Right lobe of liver (tissue), 4 donors: ENCODE measurements at regions not wholly inside any gene's neighbourhood (a gene's known extent, or its start where the extent isn't known, plus 50 kb on each side); places are given as distances from the start of the nearest gene placed in this dataset.

Experiments used
- CTCF ChIP-seq, 4 donors: fragments of 200-600 bp in 3 of 4; fragments of 450-650 bp in 1 of 4; IDR thresholded peaks; one replicate each; pipeline versions ENCODE4 v1.5.1 to v1.8.0; 2016 to 2022; ENCODE audit warnings: antibody characterized with exemption in 4 of 4, mild to moderate bottlenecking in 2 of 4
- POLR2A ChIP-seq: fragments of 450-650 bp; IDR thresholded peaks from one replicate; pipeline ENCODE4 v1.6.1; 2017; ENCODE audit warnings: antibody characterized with exemption, mild to moderate bottlenecking
- donor health status: DM: no; HTN: no; CAD: no.
- donor health status: DM: no; HTN: no; CAD: no.
- donor health status: DM: no; HTN: yes; CAD: no.

DNA sequence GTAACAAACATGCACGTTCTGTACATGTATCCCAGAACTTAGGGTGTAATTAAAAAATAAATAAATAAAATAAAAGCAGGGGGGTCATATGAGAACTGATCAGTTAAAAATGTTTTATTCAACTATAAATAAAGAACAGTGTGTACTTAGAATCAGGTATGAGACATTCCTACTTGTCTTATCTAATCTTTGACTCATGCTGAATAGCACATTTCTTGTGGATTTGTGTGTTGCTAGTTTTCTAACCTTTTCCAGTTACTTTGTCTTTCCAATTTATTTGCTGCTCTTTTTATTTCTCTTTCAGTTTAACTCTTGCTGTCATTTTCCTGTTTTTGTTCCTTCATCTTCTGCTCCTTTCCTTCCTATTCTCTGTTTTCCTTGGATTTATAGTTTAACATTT is 1917.1 kb upstream of the CDH6 start:
- TF ChIP-seq POLR2A (no peak), CTCF (IDR thresholded peaks at IDR 0.05) (no peak)
